ENCODE measurements at regions not wholly inside any gene's neighbourhood (a gene's known extent, or its start where the extent isn't known, plus 50 kb on each side); places are given as distances from the start of the nearest gene placed in this dataset.

- no peak overlapping the region for H3K27ac ChIP-seq (ENCODE audit: low read depth, low read length)
- H3K79me2 ChIP-seq (ENCODE audit: control insufficient read depth, low read length), result no peaks in the 10 kb centered on the region
- H3K27me3 ChIP-seq (ENCODE audit: control insufficient read depth, low read length), result no peaks in the 10 kb centered on the region
- no peaks in the 10 kb centered on the region for H3K36me3 ChIP-seq (ENCODE audit: control insufficient read depth, low read length)
- no peaks in the 10 kb centered on the region for H4K20me1 ChIP-seq (ENCODE audit: control insufficient read depth, insufficient read depth, low read depth, low read length)
- H3K4me1 ChIP-seq (ENCODE audit: control insufficient read depth, low read length), result no peaks in the 10 kb centered on the region
- TF ChIP-seq EZH2phosphoT487 (IDR thresholded peaks at IDR 0.05; ENCODE audit: borderline replicate concordance, low read length) (no peak), CTCF (IDR thresholded peaks at IDR 0.05; ENCODE audit: low read depth, low read length, poor library complexity, severe bottlenecking) (no peak)
- H3K4me2 ChIP-seq (ENCODE audit: low read length), result no peak overlapping the region
- H3K9me2 ChIP-seq (replicated peaks; ENCODE audit: control insufficient read depth, low read length), result no peaks in the 10 kb centered on the region
- H3K4me3 ChIP-seq (ENCODE audit: low read length), result no peak overlapping the region
- H3K9me3 ChIP-seq (ENCODE audit: control insufficient read depth, insufficient read depth, low read length), result no peaks in the 10 kb centered on the region
- H3F3A ChIP-seq (ENCODE audit: control insufficient read depth, insufficient read depth), result no peaks in the 10 kb centered on the region
Observed at GRCh38 chr3:18012436-18012835, 270.0 kb upstream of the TBC1D5 start.

- Histone ChIP-seq H3K9me3 (ENCODE audit: control insufficient read depth, insufficient read depth, low read length) (no peaks in the 10 kb centered on the region), H3K4me3 (ENCODE audit: low read length) (no peak overlapping the region), H3K27ac (ENCODE audit: low read depth, low read length) (no peak overlapping the region), H3K4me1 (ENCODE audit: control insufficient read depth, low read length) (no peaks in the 10 kb centered on the region), H3K27me3 (ENCODE audit: control insufficient read depth, low read length) (no peaks in the 10 kb centered on the region), H3K79me2 (ENCODE audit: control insufficient read depth, low read length) (no peaks in the 10 kb centered on the region), H3F3A (ENCODE audit: control insufficient read depth, insufficient read depth) (no peaks in the 10 kb centered on the region), H4K20me1 (ENCODE audit: control insufficient read depth, insufficient read depth, low read depth, low read length) (no peaks in the 10 kb centered on the region), H3K9me2 (replicated peaks; ENCODE audit: control insufficient read depth, low read length) (no peaks in the 10 kb centered on the region), H3K36me3 (ENCODE audit: control insufficient read depth, low read length) (no peaks in the 10 kb centered on the region), H3K4me2 (ENCODE audit: low read length) (no peak overlapping the region)
- TF ChIP-seq CTCF (IDR thresholded peaks at IDR 0.05; ENCODE audit: low read depth, low read length, poor library complexity, severe bottlenecking) (no peak), EZH2phosphoT487 (IDR thresholded peaks at IDR 0.05; ENCODE audit: borderline replicate concordance, low read length) (no peak)
Observed at GRCh38 chr3:18011387-18011786, 269.0 kb upstream of the TBC1D5 start.

GRCh38 chr3:18010001-18010400, 267.6 kb upstream of the TBC1D5 start:
- H3K27ac ChIP-seq (ENCODE audit: low read depth, low read length), result no peak overlapping the region
- H3K9me3 ChIP-seq (ENCODE audit: control insufficient read depth, insufficient read depth, low read length), result no peaks in the 10 kb centered on the region
- H3K9me2 ChIP-seq (replicated peaks; ENCODE audit: control insufficient read depth, low read length), result no peaks in the 10 kb centered on the region
- H3K27me3 ChIP-seq (ENCODE audit: control insufficient read depth, low read length), result no peaks in the 10 kb centered on the region
- H3K36me3 ChIP-seq (ENCODE audit: control insufficient read depth, low read length), result no peaks in the 10 kb centered on the region
- no peak overlapping the region for H3K4me3 ChIP-seq (ENCODE audit: low read length)
- TF ChIP-seq CTCF (IDR thresholded peaks at IDR 0.05; ENCODE audit: low read depth, low read length, poor library complexity, severe bottlenecking) (no peak), EZH2phosphoT487 (IDR thresholded peaks at IDR 0.05; ENCODE audit: borderline replicate concordance, low read length) (no peak)
- no peaks in the 10 kb centered on the region for H3K4me1 ChIP-seq (ENCODE audit: control insufficient read depth, low read length)
- no peaks in the 10 kb centered on the region for H3F3A ChIP-seq (ENCODE audit: control insufficient read depth, insufficient read depth)
- no peaks in the 10 kb centered on the region for H3K79me2 ChIP-seq (ENCODE audit: control insufficient read depth, low read length)
- no peaks in the 10 kb centered on the region for H4K20me1 ChIP-seq (ENCODE audit: control insufficient read depth, insufficient read depth, low read depth, low read length)
- H3K4me2 ChIP-seq (ENCODE audit: low read length), result no peak overlapping the region
